ENCODE measurements at regions not wholly inside any gene's neighbourhood (a gene's known extent, or its start where the extent isn't known, plus 50 kb on each side); places are given as distances from the start of the nearest gene placed in this dataset.
A peak's percentile ranks its signal among the peaks of the same experiment; 100 is the strongest.

GRCh38 chr15:98513428-98513986, 134.8 kb upstream of the IGF1R start:
- no peak overlapping the region for H3K27ac Mint-ChIP-seq
- peaks cover 9% of the 10 kb centered on the region for H3K27me3 Mint-ChIP-seq
- H3K9me3 Mint-ChIP-seq: no peaks in the 10 kb centered on the region
- no peaks in the 10 kb centered on the region for H3K4me1 Mint-ChIP-seq (ENCODE audit: low read depth)
- no peaks in the 10 kb centered on the region for H3K36me3 Mint-ChIP-seq (ENCODE audit: low read depth)
- no peak overlapping the region for H3K4me3 Mint-ChIP-seq
- no peak for DNase-seq

- DNase-seq: no peak
- Mint-ChIP-seq H3K4me1 (ENCODE audit: low read depth) (peaks cover 2% of the 10 kb centered on the region), H3K4me3 (no peak overlapping the region), H3K27ac (no peak overlapping the region), H3K9me3 (no peaks in the 10 kb centered on the region), H3K27me3 (peaks cover 5% of the 10 kb centered on the region), H3K36me3 (ENCODE audit: low read depth) (no peaks in the 10 kb centered on the region)
Observed at GRCh38 chr15:98514034-98514622, 134.2 kb upstream of the IGF1R start.

- peaks cover 2% of the 10 kb centered on the region for H3K27me3 Mint-ChIP-seq
- H3K4me1 Mint-ChIP-seq (ENCODE audit: low read depth): peaks cover 4% of the 10 kb centered on the region
- no peaks in the 10 kb centered on the region for H3K9me3 Mint-ChIP-seq
- H3K36me3 Mint-ChIP-seq (ENCODE audit: low read depth): no peaks in the 10 kb centered on the region
- H3K4me3 Mint-ChIP-seq: no peak overlapping the region
- DNase-seq: peak; percentile 45
- H3K27ac Mint-ChIP-seq: no peak overlapping the region
Observed at GRCh38 chr15:98518823-98519561, 129.3 kb upstream of the IGF1R start.

GRCh38 chr15:98519767-98520550, 128.4 kb upstream of the IGF1R start:
- peaks cover 2% of the 10 kb centered on the region for H3K27me3 Mint-ChIP-seq
- H3K27ac Mint-ChIP-seq: no peak overlapping the region
- no peaks in the 10 kb centered on the region for H3K36me3 Mint-ChIP-seq (ENCODE audit: low read depth)
- H3K9me3 Mint-ChIP-seq: no peaks in the 10 kb centered on the region
- H3K4me1 Mint-ChIP-seq (ENCODE audit: low read depth): peaks cover 4% of the 10 kb centered on the region
- DNase-seq: no peak
- H3K4me3 Mint-ChIP-seq: no peak overlapping the region

- Mint-ChIP-seq H3K4me3 (no peak overlapping the region), H3K27me3 (peaks cover 2% of the 10 kb centered on the region)
Observed at GRCh38 chr15:98522127-98522526, 126.2 kb upstream of the IGF1R start.

GRCh38 chr15:98523912-98524662, 124.3 kb upstream of the IGF1R start:
- Mint-ChIP-seq H3K4me1 (ENCODE audit: low read depth) (peaks cover 2% of the 10 kb centered on the region), H3K27me3 (peaks cover 7% of the 10 kb centered on the region), H3K9me3 (no peaks in the 10 kb centered on the region), H3K4me3 (no peak overlapping the region), H3K27ac (no peak overlapping the region), H3K36me3 (ENCODE audit: low read depth) (no peaks in the 10 kb centered on the region)
- DNase-seq: no peak

More at GRCh38 chr15:98522127-98522526, 126.2 kb upstream of the IGF1R start:
- Mint-ChIP-seq H3K36me3 (ENCODE audit: low read depth) (no peaks in the 10 kb centered on the region), H3K27ac (no peak overlapping the region), H3K4me1 (ENCODE audit: low read depth) (peaks cover 4% of the 10 kb centered on the region), H3K9me3 (no peaks in the 10 kb centered on the region)
- no peak for DNase-seq

- DNase-seq: no peak
- H3K4me1 Mint-ChIP-seq (ENCODE audit: low read depth): no peaks in the 10 kb centered on the region
- peaks cover 14% of the 10 kb centered on the region for H3K27me3 Mint-ChIP-seq
- no peaks in the 10 kb centered on the region for H3K9me3 Mint-ChIP-seq
- H3K4me3 Mint-ChIP-seq: no peak overlapping the region
- H3K27ac Mint-ChIP-seq: no peak overlapping the region
- no peaks in the 10 kb centered on the region for H3K36me3 Mint-ChIP-seq (ENCODE audit: low read depth)
Observed at GRCh38 chr15:98524838-98525660, 123.3 kb upstream of the IGF1R start.

GRCh38 chr15:98525661-98526001, 122.7 kb upstream of the IGF1R start:
- Mint-ChIP-seq H3K4me3 (no peak overlapping the region), H3K9me3 (no peaks in the 10 kb centered on the region), H3K27ac (no peak overlapping the region), H3K27me3 (peaks cover 16% of the 10 kb centered on the region), H3K36me3 (ENCODE audit: low read depth) (no peaks in the 10 kb centered on the region), H3K4me1 (ENCODE audit: low read depth) (no peaks in the 10 kb centered on the region)
- no peak for DNase-seq

- H3K4me3 Mint-ChIP-seq: no peak overlapping the region
- no peaks in the 10 kb centered on the region for H3K36me3 Mint-ChIP-seq (ENCODE audit: low read depth)
- peaks cover 20% of the 10 kb centered on the region for H3K27me3 Mint-ChIP-seq
- no peak for DNase-seq
- H3K27ac Mint-ChIP-seq: no peak overlapping the region
- no peaks in the 10 kb centered on the region for H3K9me3 Mint-ChIP-seq
- H3K4me1 Mint-ChIP-seq (ENCODE audit: low read depth): no peaks in the 10 kb centered on the region
Observed at GRCh38 chr15:98526094-98526493, 122.2 kb upstream of the IGF1R start.

- no peak for DNase-seq
- H3K4me3 Mint-ChIP-seq: no peak overlapping the region
- H3K9me3 Mint-ChIP-seq: no peaks in the 10 kb centered on the region
- H3K36me3 Mint-ChIP-seq (ENCODE audit: low read depth): no peaks in the 10 kb centered on the region
- H3K4me1 Mint-ChIP-seq (ENCODE audit: low read depth): no peaks in the 10 kb centered on the region
- H3K27ac Mint-ChIP-seq: no peak overlapping the region
- peaks cover 20% of the 10 kb centered on the region for H3K27me3 Mint-ChIP-seq
Observed at GRCh38 chr15:98528046-98528725, 120.2 kb upstream of the IGF1R start.

GRCh38 chr15:98529205-98530145, 118.9 kb upstream of the IGF1R start:
- Mint-ChIP-seq H3K27ac (no peak overlapping the region), H3K9me3 (no peaks in the 10 kb centered on the region), H3K36me3 (ENCODE audit: low read depth) (no peaks in the 10 kb centered on the region), H3K27me3 (peaks cover 20% of the 10 kb centered on the region), H3K4me3 (no peak overlapping the region), H3K4me1 (ENCODE audit: low read depth) (no peaks in the 10 kb centered on the region)
- DNase-seq: no peak

- no peak for DNase-seq
- no peak overlapping the region for H3K27ac Mint-ChIP-seq
- H3K4me3 Mint-ChIP-seq: no peak overlapping the region
- H3K36me3 Mint-ChIP-seq (ENCODE audit: low read depth): no peaks in the 10 kb centered on the region
- peaks cover 20% of the 10 kb centered on the region for H3K27me3 Mint-ChIP-seq
- no peaks in the 10 kb centered on the region for H3K4me1 Mint-ChIP-seq (ENCODE audit: low read depth)
- H3K9me3 Mint-ChIP-seq: no peaks in the 10 kb centered on the region
Observed at GRCh38 chr15:98530570-98530969, 117.8 kb upstream of the IGF1R start.

Data from activated T-cell treated with anti-CD3 and anti-CD28 coated beads, Interleukin-2, amount 50 U/mL, for 24 hours (primary cell).